ENCODE measurements at regions not wholly inside any gene's neighbourhood (a gene's known extent, or its start where the extent isn't known, plus 50 kb on each side); places are given as distances from the start of the nearest gene placed in this dataset.
"Not testable (repeated sequence)": the region's sequence is repeated elsewhere in the genome, so short reads cannot be mapped to it uniquely, and the experiment has no call there.

DNA sequence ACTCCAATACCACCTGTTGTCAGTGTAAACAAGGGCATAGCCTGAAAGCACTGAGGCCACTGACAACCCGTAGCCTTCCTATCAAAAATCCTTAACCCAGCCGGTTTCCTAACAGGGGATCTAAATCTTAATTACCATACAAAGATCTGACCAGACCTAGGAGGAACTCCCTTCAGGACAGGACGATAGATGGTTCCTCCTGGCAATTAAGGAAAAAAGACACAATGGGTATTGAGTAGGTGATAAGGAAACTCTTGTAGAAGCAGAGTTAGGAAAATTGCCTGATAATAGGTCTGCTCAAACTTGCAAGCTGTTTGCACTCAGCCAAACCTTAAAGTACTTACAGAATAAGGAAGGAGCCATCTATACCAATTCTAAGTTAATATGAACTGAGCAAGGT, 1517.3 kb upstream of the RAG2 start:
- DNase-seq = not testable (repeated sequence)

DNA sequence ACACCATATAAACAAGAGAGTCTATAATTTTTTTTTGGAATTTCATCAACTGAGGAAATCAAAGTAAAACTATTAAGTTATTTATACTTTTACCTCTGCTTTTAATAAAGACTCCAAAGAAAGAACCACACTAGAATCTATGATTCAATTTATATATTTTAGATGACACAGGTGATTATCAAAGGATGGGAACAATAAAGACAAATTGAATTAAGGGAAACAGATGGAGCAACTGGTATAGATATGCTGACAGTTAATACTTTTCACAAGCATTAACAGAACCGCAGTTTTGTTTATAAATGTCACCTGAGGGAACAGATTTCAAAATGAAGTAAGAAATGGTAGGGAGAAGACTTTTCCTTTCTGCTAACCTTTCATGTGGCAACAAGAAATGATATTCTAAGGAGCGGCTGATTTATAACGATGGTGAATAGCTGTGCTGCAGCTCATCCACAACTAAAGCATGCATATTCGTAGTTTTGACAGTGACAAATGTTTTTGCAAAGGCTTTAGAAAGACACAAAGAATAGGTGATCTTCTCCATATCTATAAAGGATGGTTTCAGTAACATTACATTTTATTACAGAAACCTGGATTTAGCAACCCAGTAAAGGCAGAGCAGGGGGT, 1502.9 kb upstream of the RAG2 start:
- DNase-seq = no peak

DNA sequence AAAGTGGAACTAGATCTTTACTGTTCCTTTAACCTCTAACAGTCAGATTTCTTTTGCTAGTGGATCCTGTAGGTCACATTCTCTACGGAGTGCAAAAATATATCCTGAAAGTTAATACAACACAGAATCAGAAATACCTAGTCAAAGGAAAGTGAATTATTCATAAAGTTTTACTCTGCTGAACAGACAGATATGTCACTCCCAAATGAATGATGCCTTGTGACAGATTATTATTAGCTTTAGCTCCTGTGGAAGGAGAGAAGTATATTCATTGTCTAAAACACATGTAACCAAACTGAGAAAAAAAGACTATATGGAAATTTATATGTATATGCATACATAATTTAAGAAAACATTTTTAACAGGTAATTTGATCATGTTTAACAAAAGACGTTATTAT, 1497.2 kb upstream of the RAG2 start:
- DNase-seq = no peak

DNA sequence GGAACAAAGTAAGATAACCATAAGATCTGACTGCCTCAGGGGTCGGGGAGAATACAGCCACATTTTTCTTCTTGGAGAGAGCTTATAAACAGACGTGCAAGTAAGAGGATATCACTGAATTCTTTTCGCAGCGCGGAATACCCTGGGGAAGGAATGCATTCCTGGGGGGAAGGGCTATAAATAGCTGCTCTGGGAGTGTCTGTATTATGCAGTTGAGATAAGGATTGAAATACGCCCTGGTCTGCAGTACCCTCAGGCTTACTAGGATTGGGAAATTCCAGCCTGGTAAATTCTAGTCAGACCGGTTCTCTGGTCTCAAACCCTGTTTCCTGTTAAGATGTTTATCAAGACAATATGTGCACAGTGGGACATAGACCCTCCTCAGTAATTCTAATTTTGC, 1491.7 kb upstream of the RAG2 start:
- DNase-seq = peak; percentile 46

DNA sequence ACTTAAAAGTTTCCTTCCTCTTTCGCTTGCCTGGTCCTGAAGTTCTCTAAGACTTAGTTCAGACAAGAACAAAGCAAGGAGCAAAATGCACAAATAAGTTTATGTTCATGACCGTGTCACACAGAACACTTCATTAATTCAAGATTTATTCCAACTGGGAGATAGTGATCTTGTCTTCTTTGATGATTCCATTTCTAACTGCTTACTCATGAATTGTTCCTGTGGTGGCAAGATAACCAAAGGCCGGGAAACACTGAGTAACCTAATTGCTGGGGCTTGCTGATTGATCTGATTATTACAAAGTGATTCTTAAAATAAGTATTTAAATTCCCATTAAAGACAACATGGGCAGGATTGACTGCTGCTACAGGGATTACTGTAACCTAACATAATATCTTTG, 1462.9 kb upstream of the RAG2 start:
- DNase-seq = no peak

DNA sequence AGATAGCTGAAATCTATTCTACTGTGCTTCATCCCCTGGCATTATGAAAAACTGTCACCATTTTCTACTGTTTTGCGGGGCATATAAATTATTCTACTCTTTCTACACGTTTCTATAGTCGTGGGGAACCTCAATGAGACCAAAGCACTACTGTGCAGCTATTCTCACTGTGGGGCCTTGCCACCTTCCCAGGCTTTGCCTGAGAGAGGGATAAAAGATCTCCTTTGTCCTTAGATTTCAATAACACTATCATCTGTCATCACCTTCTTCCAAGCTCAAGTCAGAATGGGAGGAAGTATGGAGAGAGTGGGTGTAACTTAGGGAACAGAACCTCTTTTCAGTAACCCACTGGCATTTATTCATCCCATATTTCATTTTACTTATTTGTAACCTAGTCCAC, 1462.1 kb upstream of the RAG2 start:
- DNase-seq = no peak

DNA sequence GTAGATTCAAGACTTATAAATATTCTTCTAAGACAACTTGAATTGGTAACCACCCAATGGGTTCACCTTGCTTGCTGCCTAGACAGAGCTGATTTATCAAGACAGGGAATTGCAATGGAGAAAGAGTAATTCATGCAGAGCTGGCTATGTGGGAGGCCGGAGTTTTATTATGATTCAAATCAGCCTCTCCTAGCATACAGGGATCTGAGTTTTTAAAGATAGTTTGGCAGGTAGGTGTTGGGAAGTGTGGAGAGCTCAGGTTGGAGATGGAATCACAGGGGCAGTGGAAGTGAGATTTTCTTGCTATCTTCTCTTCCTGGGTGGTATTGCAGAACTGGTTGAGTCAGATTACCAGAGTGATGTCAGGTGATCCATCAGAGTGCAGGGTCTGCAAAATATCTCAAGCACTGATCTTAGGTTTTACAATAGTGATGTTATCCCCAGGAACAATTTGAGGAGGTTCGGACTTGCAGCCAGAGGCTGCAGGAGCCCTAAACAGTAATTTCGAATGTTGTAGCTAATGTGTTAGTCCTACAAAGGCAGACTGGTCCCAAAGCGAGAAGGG, 1448.6 kb upstream of the RAG2 start:
- no peak for DNase-seq

DNA sequence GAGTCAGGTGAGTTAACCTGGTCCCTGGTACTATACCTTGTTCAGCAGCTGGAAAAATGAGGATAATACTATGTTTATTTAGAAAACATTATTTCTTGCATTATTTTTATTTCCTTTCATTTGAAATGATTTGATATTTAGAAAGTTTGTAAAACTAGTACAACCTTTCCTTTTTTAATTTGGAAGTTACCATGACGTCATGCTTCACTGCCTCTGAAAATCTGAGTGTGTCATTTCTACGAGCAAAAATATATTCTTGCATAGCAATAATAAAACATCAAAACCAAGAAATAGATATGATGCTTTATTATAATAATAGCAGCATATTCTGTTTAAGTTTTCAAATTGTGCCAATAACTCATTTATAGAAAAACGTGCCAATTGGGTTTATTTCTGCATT, 1445.0 kb upstream of the RAG2 start:
- no peak for DNase-seq

DNA sequence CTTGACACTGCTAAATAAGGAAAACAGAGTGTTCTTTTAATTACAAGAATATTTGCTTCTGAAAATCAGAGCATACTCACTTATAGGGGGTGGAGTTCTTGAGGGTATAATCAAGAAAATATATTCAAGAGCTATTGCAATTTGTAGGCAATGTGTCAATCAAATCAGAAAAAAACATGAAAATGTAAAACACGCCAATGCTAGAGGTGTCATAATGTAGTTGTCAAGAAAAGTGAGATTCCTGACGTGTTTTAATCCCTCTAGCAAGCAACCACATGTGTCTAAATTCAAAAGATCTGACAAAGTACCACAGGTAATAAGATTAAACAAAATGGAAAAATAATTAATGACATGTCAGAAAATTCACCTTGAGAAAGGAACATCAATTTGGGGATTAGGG, 1440.7 kb upstream of the RAG2 start:
- DNase-seq = no peak

DNA sequence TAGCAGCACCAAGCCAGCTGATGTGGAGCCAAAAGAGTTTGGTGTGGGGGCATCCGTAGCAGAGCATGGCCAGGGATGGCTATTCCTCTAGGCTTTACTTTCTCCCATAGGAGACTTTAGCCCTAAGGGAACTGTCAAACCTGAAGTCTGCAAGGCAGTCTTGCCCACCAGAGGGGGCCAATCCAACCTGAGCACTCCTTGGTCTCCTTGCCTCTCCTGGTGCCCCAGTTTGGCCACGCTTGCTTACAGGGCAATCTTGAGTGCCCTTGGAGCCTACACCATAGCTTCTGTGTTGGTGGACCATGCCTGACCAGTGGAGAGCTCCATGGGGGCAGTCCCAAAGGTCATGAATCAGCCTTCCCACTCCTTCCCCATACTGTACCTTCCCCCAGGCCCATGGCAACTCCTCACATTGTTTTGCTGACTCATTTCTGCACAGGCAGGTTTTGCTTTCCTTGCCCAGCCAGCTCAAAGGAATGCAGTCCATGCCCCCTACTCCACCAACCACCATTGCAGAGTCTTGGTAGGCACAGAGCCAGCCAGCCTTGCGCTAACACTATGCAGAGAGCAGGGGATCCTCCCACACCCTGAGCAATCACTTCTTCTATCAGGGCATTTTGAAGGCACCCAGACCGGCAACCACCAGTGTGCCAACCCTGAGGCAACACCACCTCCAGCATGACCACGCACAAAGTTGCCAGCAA, 1421.2 kb upstream of the RAG2 start:
- DNase-seq = no peak

DNA sequence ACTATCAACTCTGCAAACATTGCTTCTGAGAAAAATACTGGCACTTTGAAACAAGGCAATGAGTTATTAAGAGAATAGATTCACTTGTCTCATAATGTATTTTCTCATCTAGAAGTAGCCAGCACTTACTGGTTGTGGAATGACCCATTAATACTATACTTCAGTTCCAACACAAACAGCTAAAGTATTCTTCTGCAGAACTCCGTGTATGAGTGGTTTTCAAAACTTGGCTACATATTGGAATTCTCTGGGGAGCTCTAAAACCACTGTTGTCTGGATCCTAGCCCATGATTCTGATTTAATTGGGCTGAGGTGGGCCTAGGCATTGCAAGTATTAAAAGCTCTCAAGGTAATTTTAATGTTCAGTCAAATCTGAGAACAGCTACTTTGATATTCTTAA, 1416.4 kb upstream of the RAG2 start:
- no peak for DNase-seq

DNA sequence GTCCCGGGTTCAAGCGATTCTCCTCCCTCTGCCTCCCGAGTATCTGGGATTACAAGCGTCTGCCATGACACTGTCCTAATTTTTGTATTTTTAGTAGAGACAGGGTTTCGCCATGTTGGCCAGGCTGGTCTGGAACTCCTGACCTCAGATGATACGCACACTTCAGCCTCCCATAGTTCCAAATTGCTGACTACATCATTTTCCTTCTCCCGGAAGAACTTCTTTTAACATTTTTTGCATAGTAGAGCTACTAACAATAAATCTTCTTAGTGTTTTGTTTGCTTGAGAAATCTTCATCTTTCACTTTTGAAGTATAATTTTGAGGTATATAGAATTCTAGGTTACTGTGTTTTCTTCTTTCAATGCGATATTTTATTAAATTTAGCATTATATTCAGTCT, 1415.1 kb upstream of the RAG2 start:
- DNase-seq = no peak

DNA sequence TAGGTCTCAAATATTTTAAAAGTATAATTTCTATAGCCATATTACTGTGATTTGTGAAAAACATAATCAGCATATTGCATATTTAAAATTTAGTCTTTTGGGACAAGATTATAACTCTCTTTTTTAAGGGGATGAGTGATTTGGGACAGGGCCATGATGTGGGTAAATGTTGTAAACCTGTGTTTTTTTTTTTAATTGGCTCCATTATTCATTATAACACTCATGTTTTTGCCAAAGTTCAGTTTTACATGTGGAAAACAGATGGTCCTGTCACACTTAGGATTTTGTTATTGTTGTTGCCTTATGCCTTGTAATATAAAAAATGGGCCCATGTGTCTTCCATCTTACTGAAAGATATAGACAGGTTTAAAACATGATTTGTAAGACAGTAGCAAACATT, 1413.5 kb upstream of the RAG2 start:
- no peak for DNase-seq

DNA sequence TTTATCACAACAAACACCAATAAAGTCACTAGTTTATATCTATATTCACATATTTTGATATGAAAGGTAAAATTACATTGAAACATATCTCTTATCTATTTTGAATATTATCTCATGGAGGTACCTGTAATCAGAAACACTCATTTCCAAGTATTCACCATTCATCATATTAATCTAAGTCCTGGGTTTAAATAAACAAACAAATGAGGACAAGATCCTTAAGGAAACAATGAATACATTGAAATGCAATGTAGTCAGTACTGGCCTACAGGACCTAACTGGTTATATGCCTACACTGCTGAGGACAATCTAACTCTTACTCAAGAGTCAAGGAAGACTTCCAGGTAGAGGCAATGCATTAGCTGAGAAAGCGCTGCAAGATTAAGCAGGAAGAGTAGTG, 1411.9 kb upstream of the RAG2 start:
- no peak for DNase-seq

DNA sequence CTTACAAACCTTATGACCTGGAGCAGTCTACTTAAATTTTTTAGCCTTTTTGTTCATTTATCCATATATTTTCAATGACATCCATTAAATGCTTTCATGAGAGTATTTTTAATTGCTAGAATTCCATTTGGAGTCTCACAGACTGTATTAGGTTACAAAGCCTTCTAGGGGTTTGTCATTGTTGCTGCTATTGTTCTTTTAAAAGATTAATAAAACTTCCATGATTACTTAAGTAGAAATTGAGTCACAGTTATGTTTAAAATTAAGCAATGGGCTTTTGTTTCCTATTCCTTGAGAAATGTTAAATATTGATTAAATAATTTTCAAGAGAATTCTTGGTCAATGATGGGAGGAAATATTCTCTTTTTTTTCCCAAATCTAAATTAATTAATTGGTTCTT, 1408.4 kb upstream of the RAG2 start:
- DNase-seq = no peak

DNA sequence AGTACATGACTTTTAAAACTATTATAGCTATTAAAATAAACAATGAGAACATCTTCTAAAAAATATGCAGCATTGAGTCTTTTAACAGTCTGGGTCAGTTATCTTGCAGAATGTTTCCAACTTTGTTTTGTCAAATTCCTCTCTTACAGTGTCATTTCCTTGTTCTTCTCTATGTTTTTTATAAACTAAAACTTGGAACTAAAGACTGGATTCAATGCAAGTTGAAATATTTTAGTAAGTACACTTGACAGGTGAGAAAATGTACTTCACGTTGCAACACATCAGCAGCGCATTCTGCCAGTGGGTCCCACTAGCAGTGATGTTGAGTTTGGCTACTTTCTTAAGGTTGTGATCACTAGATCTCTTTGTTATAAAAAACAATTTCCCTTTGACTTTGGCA, 1407.6 kb upstream of the RAG2 start:
- DNase-seq = no peak

DNA sequence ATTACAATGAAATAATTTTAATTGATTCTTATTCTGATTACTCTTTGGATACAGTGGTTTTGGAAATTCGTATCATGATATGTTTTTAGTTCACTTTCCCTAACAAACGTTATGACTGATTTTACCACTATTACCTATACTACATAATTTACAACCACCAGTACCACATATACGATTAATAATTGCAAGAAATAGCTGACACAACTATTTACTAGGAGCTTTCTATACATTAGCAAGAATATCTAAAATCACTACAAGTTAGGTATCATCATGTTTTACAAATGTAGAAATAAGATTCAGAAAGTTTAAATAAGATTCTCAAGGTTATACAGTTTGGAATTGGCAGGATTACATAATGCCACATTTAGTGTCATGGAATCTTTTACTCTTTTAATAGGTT, 1401.1 kb upstream of the RAG2 start:
- DNase-seq = no peak

DNA sequence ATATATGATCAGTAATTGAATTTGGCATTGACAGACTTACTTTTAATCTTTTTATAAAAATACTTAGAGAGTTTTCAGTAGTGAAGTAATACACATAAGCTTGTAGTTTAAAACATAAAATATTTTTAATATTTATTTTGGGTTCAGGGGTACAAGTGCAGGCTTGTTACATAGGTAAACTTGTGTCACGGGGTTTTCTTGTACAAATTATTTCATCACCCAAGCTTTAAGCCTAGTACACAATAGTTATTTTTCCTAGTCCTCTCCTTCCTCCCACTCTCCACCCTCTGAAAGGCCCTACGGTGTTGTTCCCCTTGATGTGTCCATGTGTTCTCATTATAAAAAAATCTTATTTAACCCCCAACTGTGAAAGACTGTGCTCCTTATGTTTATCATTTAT, 1397.8 kb upstream of the RAG2 start:
- no peak for DNase-seq

DNA sequence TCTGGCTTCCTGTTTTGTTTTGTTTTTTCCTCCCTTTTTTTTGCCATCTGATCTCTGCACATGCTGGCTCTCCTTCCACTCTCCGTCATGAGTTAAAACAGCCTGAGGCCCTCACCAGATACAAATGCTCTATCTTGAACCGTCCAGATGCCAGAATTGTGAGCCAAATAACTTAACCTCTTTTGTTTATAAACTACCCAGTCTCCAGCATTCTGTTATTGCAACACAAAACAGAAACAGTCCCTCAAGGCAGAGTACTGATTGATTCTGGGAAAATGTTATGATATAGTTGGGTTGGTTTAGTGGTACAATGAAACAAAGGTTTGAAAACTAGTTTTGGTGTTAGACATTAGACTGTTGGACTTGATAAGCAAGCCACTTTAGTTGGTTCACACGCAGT, 1390.0 kb upstream of the RAG2 start:
- DNase-seq = no peak

DNA sequence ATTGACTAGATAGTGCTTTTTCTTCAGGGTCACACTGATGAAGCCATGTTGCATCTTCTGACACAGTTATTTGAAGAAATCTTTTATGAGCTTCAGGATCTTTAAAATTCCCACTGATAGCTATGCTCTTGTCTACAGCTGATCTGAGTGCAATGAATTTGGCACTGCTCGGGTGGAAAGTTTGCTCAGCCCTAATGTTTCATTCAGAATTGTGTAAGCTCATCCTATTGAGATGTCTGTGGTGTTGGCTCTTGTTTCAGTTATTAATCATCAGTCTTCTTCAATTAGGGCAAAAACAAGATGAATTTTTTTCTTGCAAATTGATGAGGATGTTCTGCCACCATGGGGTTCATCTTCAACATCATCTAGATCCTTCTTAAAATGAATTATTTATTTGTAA, 1387.0 kb upstream of the RAG2 start:
- no peak for DNase-seq

DNA sequence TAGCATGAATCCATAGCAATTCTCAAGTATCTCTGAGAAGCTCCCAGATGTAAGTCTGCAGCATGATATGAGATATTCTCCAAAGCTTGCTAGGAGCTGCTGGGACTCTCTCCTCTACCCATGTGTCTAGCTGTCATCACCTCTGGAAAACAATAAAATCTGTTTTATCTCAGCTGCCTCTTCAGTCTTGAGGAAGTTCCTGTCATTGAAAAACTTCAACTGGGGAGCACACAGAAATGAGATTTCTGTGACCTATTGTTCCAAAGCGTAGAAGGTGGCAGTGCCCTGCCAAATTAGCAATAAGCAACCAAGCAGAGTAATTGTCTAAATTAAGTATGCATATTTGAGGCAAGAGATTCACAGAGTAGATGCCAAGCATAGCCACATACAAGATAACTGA, 1380.6 kb upstream of the RAG2 start:
- no peak for DNase-seq

DNA sequence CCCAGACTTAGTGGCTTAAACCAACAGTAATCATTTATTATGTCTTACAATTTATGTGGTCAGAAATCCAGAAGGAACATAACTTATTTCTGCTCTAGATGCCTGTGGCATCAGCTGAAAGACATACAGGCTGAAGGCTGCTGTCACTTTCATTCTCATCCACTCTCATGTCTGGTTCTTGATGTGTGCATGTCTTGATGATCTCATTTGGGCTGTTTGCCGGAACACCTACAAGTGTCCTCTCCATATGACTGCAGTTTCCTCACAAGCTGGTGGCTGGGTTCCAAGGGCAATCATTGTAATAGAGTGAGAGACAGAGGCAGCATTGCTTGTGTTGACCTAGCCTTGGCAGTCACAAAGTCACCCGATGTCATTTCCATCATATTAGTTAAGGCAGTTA, 1375.9 kb upstream of the RAG2 start:
- no peak for DNase-seq

DNA sequence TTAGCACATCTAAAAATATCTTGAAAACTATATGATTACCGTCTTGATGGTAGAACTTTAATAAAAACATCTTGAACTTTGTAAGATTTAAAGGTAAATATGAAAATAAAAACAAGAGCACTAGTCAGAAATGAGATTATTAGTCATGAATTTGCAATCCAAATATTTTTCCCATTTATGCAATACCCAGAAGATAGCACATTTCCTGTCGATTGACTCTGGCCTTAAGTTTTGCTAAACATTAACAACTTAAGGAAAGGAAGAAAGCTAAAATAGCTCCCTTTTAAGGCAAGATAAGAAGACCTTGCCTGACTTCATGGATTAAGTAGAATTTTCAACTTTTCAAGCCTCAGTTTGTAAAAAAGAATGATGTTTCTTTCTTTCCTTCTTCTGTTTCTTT, 1374.7 kb upstream of the RAG2 start:
- DNase-seq = no peak

DNA sequence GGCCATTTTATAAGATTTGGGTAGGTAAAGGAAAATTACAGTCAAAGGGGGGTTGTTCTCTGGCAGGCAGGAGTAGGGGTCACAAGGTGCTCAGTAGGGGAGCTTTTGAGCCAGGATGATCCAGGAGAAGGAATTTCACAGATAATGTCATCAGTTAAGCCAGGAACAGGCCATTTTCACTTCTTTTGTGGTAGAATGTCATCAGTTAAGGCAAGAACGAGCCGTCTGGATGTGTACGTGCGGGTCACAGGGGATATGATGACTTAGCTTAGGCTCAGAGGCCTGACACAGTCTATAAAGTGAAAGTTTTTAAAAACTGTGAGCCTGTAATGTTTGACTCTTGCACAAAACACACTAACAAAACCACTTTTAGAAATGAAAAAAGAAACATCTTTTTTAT, 1371.3 kb upstream of the RAG2 start:
- not testable (repeated sequence) for DNase-seq

DNA sequence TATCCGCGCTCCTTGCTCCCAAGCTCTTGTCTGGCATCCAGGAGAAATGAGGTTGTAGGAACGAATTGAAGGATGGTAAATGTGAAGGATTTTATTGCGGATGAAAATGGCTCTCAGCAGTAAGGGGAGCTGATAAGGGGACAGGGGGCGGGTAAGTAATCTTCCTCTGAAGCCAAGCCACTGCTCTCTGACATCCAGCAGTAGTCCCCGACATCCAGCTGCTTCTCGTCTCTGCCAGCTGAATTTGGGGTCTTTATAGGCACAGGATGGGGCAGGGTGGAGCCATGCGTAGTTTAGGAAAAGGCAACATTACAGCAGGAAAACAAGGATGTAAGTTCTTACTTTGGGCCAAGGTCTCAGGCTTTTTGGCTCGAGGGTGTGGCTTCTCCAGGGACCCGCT, 1370.1 kb upstream of the RAG2 start:
- no peak for DNase-seq

Data from NCI-H1048 (cell line).